NT2/D1 (cell line): ENCODE measurements at regions not wholly inside any gene's neighbourhood (a gene's known extent, or its start where the extent isn't known, plus 50 kb on each side); places are given as distances from the start of the nearest gene placed in this dataset.

Source experiments
- SUZ12 ChIP-seq: IDR thresholded peaks from 2 replicates; pipeline ENCODE4 v1.6.1; 2011; ENCODE audit not compliant: insufficient read length, insufficient read depth; ENCODE audit errors: extremely low read depth
- YY1 ChIP-seq: IDR thresholded peaks from 2 replicates; pipeline ENCODE4 v1.6.1; 2011; ENCODE audit not compliant: insufficient read length, insufficient read depth
- ZNF274 ChIP-seq: IDR thresholded peaks from 2 replicates; pipeline ENCODE4 v1.6.1; 2011; ENCODE audit warnings: mild to moderate bottlenecking, low read depth, low read length

- TF ChIP-seq YY1, result no peak
- no peak for TF ChIP-seq ZNF274
- no peak for TF ChIP-seq SUZ12
These were observed 248.5 kb upstream of the TGFBR2 start for GRCh38 chr3:30357897-30358296.
